ENCODE measurements at regions not wholly inside any gene's neighbourhood (a gene's known extent, or its start where the extent isn't known, plus 50 kb on each side); places are given as distances from the start of the nearest gene placed in this dataset.

DNA sequence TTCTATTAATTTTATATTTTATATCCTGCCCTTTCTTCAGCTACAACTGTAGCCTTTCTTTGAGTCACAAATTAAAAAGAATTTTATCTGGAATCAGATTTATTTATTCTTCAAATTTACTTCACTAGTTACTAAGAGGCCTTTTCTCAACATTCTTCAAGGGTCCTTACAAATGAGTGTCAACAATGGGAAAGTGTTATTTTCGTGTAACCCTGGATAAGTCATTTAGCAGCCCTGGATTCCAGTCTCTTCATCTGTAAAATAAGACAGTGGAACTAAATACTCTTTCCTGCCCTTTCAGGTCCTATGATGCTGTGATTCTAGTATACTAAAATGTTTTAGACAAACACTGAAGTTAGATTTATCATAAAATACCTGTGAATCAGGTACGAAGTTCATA is 397.0 kb downstream of the KLF12 start:
- DNase-seq: no peak

DNA sequence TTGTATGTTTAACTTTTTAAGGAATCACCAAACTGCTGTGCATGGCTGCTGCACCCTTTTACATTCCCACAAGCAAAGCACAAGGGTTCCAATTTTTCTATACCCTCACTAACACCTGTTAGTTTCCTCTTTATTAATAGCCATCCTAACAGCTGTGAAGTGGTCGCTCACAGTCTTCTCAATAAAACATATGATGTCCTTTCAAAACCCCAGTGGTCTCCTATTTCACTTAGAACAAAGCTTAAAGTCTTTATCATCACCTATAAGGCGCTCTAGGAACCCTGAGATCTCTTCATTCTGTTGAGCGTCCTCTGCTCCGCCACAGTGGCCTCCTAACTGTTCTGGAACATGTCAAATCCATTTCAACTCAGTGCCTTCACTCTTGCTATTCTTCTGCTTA is 400.5 kb downstream of the KLF12 start:
- DNase-seq: no peak

DNA sequence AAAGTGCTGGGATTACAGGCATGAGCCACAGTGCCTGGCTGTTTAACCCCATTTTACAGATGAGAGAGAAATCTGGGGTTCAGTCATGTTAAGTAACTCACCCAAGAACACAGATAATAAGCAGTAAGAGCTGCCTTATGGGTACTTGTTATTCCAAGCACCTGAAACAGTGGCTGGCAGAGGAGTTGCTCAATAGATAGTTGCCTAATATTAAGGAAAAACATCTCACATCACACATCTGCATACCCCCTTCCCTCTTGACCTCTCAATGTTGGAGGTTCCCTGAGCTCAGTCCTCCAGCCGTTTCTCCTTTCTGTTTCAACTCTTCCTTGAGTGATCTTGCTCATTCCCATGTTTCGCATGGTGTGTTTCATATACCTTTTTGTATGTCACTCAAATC is 401.9 kb downstream of the KLF12 start:
- DNase-seq: no peak

GRCh38 chr13:73731564-73731963 is 402.6 kb downstream of the KLF12 start:
- no peak for DNase-seq

- no peak for DNase-seq
Observed at GRCh38 chr13:73730014-73730413, 404.2 kb downstream of the KLF12 start.

DNA sequence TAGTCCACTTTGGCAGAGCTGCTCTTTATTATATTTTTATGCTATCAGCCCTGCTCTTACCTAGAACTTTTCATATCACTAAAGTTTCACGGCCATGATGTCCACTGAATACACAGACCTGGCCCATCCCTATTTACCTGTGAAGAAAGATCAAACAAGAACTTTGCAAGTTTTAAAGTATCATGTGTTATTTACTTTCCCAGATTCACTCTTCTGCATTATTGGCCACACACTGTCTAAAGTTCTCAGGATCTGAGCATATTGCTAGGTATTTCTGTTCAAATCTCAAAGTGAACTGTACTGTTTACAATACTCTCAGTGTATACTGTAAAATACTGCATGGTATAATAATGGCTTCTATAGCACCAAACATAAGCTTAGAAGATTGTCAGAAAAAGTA is 405.2 kb downstream of the KLF12 start:
- no peak for DNase-seq

GRCh38 chr13:73722120-73722519 is 412.1 kb downstream of the KLF12 start:
- DNase-seq: no peak

DNA sequence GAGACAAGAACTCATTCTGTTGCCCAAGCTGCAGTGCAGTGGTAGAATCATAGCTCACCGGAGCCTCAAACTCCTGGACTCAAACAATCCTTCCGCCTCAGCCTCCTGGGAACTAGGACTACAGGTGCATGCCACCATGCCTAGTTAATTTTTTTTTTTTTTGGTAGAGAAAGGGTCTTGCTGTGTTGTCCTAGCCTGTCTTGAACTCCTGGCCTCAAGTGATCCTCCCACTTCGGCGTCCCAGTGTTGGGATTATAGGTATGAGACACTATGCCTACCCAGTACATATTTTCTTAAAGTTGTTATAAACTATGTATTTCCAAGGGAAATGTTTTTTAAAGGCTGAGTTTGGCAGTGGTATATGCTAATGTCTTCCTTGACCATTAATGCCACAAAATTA is 412.6 kb downstream of the KLF12 start:
- DNase-seq: no peak

DNA sequence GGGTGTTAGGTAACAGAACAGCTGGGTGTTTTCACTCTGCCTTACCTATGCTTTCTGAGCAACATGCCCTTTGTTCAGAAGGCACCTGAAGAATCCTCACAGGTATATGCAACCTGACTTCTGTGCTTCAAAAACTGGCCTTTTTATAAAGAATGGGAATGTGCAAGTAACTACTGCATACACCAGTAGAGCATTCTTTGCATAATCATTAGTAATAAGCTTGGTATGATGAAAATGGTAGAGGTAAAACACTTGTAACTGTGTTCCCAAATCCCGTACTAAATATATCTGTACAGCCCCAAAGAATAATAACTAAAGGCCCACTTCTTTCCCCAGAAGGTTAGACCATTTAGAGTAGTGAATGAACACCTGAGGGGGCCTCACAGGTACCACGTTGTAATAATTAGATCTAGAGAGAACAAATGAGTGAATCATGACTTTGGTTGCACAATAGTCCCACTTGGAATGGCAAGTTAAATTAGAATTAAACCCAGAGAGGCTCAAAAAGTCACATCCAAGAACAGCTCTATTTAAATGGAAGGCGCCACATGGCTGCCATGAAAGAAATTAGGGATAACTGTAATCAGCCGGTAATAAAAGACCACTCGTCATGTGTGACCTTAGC is 413.9 kb downstream of the KLF12 start:
- DNase-seq: no peak

- no peak for DNase-seq
Observed at GRCh38 chr13:73718246-73718645, 416.0 kb downstream of the KLF12 start.

- no peak for DNase-seq
Observed at GRCh38 chr13:73717632-73718031, 416.6 kb downstream of the KLF12 start.

DNA sequence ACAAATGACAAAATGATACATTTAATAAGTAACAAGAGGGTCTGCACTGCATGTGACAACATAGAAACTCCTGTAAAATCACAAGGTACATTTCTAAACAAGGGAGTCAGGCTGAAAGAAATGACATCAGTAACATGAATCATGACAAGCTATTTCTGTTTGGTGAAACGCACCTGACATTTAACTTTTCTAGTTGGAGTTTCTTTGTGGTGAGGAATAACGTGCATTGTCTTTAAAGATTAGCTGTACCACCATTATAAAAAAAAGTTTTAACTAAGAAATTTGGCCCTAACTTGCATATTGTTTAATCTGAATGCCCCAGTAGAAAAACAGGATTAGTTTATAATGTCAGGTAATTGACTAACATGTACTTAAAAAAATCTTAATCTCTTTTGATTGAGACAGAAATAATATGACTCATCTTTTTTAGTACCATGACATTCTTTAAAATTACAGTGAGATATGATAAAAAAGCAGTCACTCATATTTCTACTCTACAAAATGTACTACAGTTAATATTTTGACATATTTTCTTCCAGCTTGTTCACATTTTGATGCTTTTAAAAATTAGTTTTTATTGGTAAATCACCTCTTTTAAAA is 418.2 kb downstream of the KLF12 start:
- DNase-seq: no peak

GRCh38 chr13:73715114-73715910 is 418.9 kb downstream of the KLF12 start:
- no peak for DNase-seq

DNA sequence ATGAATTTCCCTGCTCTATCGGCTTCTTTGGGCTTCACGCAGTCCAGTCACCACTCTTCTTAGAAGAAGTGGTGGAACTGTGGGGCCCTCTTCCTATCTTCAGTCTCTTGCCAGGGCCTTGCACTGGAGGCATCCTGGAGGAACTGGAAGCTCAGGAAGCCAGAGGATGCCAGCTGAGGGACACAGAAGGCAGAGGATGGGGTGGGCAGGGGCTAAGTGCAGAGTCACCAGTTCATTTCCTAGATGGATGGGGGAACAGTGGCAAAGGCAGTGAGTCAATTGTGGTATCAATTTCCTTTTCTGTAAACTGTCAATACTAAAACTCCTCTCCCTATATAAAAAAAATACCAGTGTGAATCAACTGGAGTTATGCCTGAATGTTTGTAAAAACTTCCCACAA is 419.7 kb downstream of the KLF12 start:
- DNase-seq: no peak

GRCh38 chr13:73708393-73708985 is 425.7 kb downstream of the KLF12 start:
- peak; percentile 45 for DNase-seq

GRCh38 chr13:73704587-73704986 is 429.6 kb downstream of the KLF12 start:
- no peak for DNase-seq

GRCh38 chr13:73703606-73704005 is 430.6 kb downstream of the KLF12 start:
- no peak for DNase-seq

GRCh38 chr13:73702419-73703071 is 431.7 kb downstream of the KLF12 start:
- DNase-seq: no peak

- no peak for DNase-seq
Observed at GRCh38 chr13:73701160-73701559, 433.0 kb downstream of the KLF12 start.

DNA sequence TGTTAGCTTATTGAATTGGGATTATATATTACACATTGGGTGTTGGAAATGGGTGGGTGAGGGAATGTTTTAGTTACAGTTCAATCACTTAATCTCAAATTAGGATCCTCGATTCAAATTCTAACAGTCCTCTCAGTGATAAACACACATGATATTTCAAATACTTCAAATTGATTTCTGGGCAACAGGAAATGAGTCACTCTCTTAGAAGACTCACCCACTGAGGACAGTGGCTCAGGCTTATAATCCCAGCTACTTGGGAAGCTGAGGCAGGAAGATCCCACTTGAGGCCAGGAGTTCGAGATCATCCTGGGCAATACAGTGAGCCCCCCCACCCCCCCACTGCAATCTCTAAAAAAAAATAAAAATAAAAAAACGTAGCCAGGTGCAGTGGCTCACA is 435.3 kb downstream of the KLF12 start:
- DNase-seq: no peak

DNA sequence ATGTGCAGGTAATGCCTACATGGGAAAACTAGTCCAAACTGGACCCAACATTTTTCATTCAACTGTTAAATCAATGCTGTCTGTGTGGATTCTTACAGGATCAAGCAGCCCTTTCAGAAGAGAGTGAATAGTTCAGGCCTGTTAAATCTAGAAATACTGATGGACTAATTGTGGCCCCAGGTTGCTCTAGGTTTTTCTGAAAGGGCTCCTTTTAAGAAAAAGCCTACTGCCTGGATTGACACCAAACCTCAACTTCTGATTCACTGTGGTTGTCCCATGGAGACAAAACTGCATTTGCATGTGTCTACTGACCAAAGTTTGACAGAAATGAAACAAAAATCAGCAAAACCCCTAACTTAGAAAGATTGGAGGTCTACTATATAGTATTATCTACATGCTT is 437.0 kb downstream of the KLF12 start:
- no peak for DNase-seq

DNA sequence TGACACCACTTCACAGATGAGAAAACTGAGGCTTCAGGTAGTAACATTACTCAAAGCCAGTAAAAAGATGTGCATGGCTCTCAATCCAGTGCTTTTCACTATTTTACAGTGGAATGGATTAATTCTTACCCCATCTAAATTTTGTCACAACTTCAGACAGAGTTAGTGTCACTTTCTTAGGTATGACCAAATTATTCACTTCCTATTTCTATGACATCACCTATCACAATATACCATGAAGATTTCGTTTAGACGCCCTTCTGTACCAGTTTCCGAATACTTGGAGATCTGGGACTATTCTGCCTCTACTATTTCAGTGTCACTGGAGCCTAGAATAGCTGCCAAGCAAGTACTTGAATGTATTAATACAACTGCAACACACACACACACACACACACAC is 437.5 kb downstream of the KLF12 start:
- DNase-seq: no peak

DNA sequence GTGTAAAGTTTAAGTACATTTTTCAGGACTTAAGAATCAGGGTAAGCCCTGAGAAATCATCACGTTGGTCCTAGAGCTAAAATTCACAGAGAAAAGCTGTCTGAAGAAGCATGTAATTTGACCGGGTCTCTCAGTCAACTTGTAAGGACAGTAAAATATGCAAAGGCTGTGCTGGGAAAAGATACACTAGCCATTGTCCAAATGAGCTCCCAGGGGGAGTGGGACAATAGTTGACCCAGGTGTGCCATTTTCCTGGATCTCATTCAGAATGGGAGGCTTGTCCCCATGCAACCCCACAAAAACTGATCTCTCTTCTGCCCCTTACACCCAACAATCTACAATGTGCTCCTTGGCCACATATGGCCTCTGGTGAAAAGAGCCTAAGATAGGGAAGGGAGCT is 437.9 kb downstream of the KLF12 start:
- DNase-seq: no peak
